Hepatocyte (in vitro differentiated cells): ENCODE measurements at regions not wholly inside any gene's neighbourhood (a gene's known extent, or its start where the extent isn't known, plus 50 kb on each side); places are given as distances from the start of the nearest gene placed in this dataset.

Experiments used
- DNase-seq: peaks from one replicate; pipeline ENCODE4 v3.0.0-alpha.2; 2016; ENCODE audit warnings: low spot score
- H2AFZ ChIP-seq: fragments of 200-600 bp; sonication (generic); 2 replicates; pipeline ENCODE4 v1.6.0; 2016; ENCODE audit warnings: antibody characterized with exemption, mild to moderate bottlenecking
- H3K27ac ChIP-seq: fragments of 200-600 bp; sonication (generic); 2 replicates; pipeline ENCODE4 v1.5.1; 2016; ENCODE audit warnings: mild to moderate bottlenecking
- H3K27me3 ChIP-seq: fragments of 200-600 bp; sonication (generic); 2 replicates; pipeline ENCODE4 v1.6.1; 2016
- H3K36me3 ChIP-seq: fragments of 200-600 bp; sonication (generic); replicated peaks from 2 replicates; pipeline ENCODE4 v1.5.1; 2016; ENCODE audit warnings: low read depth; ENCODE audit not compliant: insufficient read depth
- H3K4me1 ChIP-seq: fragments of 200-600 bp; sonication (generic); 2 replicates; pipeline ENCODE4 v1.5.1; 2016; ENCODE audit warnings: mild to moderate bottlenecking, moderate library complexity; ENCODE audit not compliant: insufficient read depth
- H3K4me2 ChIP-seq: fragments of 200-600 bp; sonication (generic); 2 replicates; pipeline ENCODE4 v1.6.0; 2016
- H3K4me3 ChIP-seq: fragments of 200-600 bp; sonication (generic); 2 replicates; pipeline ENCODE4 v1.5.1; 2016; ENCODE audit warnings: mild to moderate bottlenecking
- H3K79me2 ChIP-seq: fragments of 200-600 bp; sonication (generic); 2 replicates; pipeline ENCODE4 v1.6.0; 2017; ENCODE audit warnings: mild to moderate bottlenecking
- H3K9me2 ChIP-seq: fragments of 200-600 bp; sonication (generic); replicated peaks from 2 replicates; pipeline ENCODE4 v1.6.0; 2017; ENCODE audit warnings: mild to moderate bottlenecking; ENCODE audit not compliant: insufficient read depth
- H3K9me3 ChIP-seq: fragments of 200-600 bp; sonication (generic); 2 replicates; pipeline ENCODE4 v1.5.1; 2016; ENCODE audit warnings: low read depth, mild to moderate bottlenecking
- H4K20me1 ChIP-seq: fragments of 200-600 bp; sonication (generic); 2 replicates; pipeline ENCODE4 v1.6.0; 2016; ENCODE audit warnings: mild to moderate bottlenecking; ENCODE audit not compliant: insufficient read depth, poor library complexity, severe bottlenecking
- EZH2 ChIP-seq: fragments of 200-600 bp; sonication (generic); IDR thresholded peaks from 2 replicates; pipeline ENCODE4 v1.6.1; 2016; ENCODE audit warnings: antibody characterized with exemption, mild to moderate bottlenecking, borderline replicate concordance
- EZH2phosphoT487 ChIP-seq: fragments of 200-600 bp; sonication (generic); IDR thresholded peaks from one replicate; pipeline ENCODE4 v1.6.1; 2018; ENCODE audit warnings: antibody characterized with exemption, mild to moderate bottlenecking, low read depth, moderate library complexity; ENCODE audit not compliant: unreplicated experiment, severe bottlenecking
- whole genome bisulfite sequencing: methylation state at CpG from one replicate; pipeline ENCODE4 v1.1.6; 2016; ENCODE audit warnings: low lambda C conversion rate; ENCODE audit errors: missing lambda C conversion rate; 5-methylcytosine and 5-hydroxymethylcytosine counted together
- TF ChIP-seq, protein P1 (sequence below): fragments of 200-600 bp; sonication (generic); IDR thresholded peaks from 2 replicates; pipeline ENCODE4 v1.5.1; 2016; ENCODE audit warnings: antibody characterized with exemption, mild to moderate bottlenecking; ENCODE audit not compliant: poor library complexity

GRCh38 chr10:60710041-60710440, 68.2 kb upstream of the CDK1 start:
- H3K4me3 ChIP-seq: no peak overlapping the region
- H4K20me1 ChIP-seq: no peaks in the 10 kb centered on the region
- no peak overlapping the region for H3K4me2 ChIP-seq
- no peaks in the 10 kb centered on the region for H3K36me3 ChIP-seq
- no peaks in the 10 kb centered on the region for H3K9me2 ChIP-seq
- no peaks in the 10 kb centered on the region for H3K27me3 ChIP-seq
- no peaks in the 10 kb centered on the region for H3K79me2 ChIP-seq
- H3K9me3 ChIP-seq: no peaks in the 10 kb centered on the region
- no peak overlapping the region for H2AFZ ChIP-seq
- DNase-seq: no peak
- H3K27ac ChIP-seq: no peak overlapping the region
- TF ChIP-seq EZH2 (no peak), EZH2phosphoT487 (no peak)
- TF ChIP-seq, protein P1, sequence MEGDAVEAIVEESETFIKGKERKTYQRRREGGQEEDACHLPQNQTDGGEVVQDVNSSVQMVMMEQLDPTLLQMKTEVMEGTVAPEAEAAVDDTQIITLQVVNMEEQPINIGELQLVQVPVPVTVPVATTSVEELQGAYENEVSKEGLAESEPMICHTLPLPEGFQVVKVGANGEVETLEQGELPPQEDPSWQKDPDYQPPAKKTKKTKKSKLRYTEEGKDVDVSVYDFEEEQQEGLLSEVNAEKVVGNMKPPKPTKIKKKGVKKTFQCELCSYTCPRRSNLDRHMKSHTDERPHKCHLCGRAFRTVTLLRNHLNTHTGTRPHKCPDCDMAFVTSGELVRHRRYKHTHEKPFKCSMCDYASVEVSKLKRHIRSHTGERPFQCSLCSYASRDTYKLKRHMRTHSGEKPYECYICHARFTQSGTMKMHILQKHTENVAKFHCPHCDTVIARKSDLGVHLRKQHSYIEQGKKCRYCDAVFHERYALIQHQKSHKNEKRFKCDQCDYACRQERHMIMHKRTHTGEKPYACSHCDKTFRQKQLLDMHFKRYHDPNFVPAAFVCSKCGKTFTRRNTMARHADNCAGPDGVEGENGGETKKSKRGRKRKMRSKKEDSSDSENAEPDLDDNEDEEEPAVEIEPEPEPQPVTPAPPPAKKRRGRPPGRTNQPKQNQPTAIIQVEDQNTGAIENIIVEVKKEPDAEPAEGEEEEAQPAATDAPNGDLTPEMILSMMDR: no peak
- H3K4me1 ChIP-seq: no peaks in the 10 kb centered on the region
- WGBS: 100% methylated on average over 1 of the region's 1 CpG

- H2AFZ ChIP-seq: no peak overlapping the region
- no peaks in the 10 kb centered on the region for H3K27me3 ChIP-seq
- no peaks in the 10 kb centered on the region for H3K9me3 ChIP-seq
- DNase-seq: no peak
- TF ChIP-seq EZH2phosphoT487 (no peak), EZH2 (no peak)
- TF ChIP-seq, protein P1: no peak
- no peaks in the 10 kb centered on the region for H3K9me2 ChIP-seq
- no peak overlapping the region for H3K27ac ChIP-seq
- H3K79me2 ChIP-seq: no peaks in the 10 kb centered on the region
- H3K36me3 ChIP-seq: no peaks in the 10 kb centered on the region
- no peaks in the 10 kb centered on the region for H3K4me1 ChIP-seq
- no peak overlapping the region for H3K4me2 ChIP-seq
- no peak overlapping the region for H3K4me3 ChIP-seq
- WGBS: 49% methylated on average over 1 of the region's 1 CpG
- no peaks in the 10 kb centered on the region for H4K20me1 ChIP-seq
Observed at GRCh38 chr10:60708666-60709065, 69.6 kb upstream of the CDK1 start.

DNA sequence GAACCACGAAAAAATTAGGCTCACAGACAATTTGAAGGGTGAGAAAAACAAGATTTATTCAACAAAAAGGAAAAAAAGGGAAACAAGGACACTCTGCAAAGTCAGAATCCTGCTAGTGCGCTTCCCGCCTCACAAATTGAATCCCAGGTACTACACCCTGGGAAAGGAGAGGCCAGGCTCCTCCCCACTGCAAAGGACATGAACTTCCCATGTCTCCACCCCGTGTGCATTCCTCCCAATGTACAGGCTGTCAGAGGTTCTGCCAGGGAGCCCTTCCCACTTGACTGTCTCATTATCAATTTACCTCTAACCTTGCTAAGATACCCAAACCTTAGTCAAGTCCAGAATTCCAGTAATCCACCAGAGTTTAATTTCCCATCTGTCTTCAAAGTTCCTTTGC, 70.4 kb upstream of the CDK1 start:
- H3K9me2 ChIP-seq: no peaks in the 10 kb centered on the region
- H2AFZ ChIP-seq: no peak overlapping the region
- DNase-seq: no peak
- H4K20me1 ChIP-seq: no peaks in the 10 kb centered on the region
- no peak for TF ChIP-seq EZH2
- no peak for TF ChIP-seq EZH2phosphoT487
- no peaks in the 10 kb centered on the region for H3K27me3 ChIP-seq
- no peaks in the 10 kb centered on the region for H3K4me1 ChIP-seq
- H3K36me3 ChIP-seq: no peaks in the 10 kb centered on the region
- no peaks in the 10 kb centered on the region for H3K79me2 ChIP-seq
- WGBS: 91% methylated on average over 4 of the region's 4 CpGs
- H3K4me3 ChIP-seq: no peak overlapping the region
- H3K27ac ChIP-seq: no peak overlapping the region
- H3K9me3 ChIP-seq: no peaks in the 10 kb centered on the region
- H3K4me2 ChIP-seq: no peak overlapping the region

GRCh38 chr10:60706146-60706545, 72.1 kb upstream of the CDK1 start:
- Histone ChIP-seq H4K20me1 (no peaks in the 10 kb centered on the region), H3K4me1 (no peaks in the 10 kb centered on the region), H3K36me3 (no peaks in the 10 kb centered on the region), H3K9me2 (no peaks in the 10 kb centered on the region), H3K27me3 (no peaks in the 10 kb centered on the region), H3K4me2 (no peak overlapping the region), H3K27ac (no peak overlapping the region), H2AFZ (no peak overlapping the region), H3K9me3 (no peaks in the 10 kb centered on the region), H3K79me2 (no peaks in the 10 kb centered on the region), H3K4me3 (no peak overlapping the region)
- TF ChIP-seq EZH2 (no peak), EZH2phosphoT487 (no peak)
- TF ChIP-seq, protein P1: no peak
- no peak for DNase-seq
- WGBS: 62% methylated on average over 1 of the region's 1 CpG
